RPMI8226 (cell line): ENCODE measurements at regions not wholly inside any gene's neighbourhood (a gene's known extent, or its start where the extent isn't known, plus 50 kb on each side); places are given as distances from the start of the nearest gene placed in this dataset.
"Not testable (repeated sequence)": the region's sequence is repeated elsewhere in the genome, so short reads cannot be mapped to it uniquely, and the experiment has no call there.

ENCODE experiments used
- DNase-seq: peaks from one replicate; pipeline ENCODE4 v3.0.0-alpha.2; 2015

GRCh38 chr17:73899839-73900238, 255.6 kb upstream of the SDK2 start:
- DNase-seq = no peak

GRCh38 chr17:73900516-73900915, 256.3 kb upstream of the SDK2 start:
- DNase-seq = no peak

GRCh38 chr17:73901249-73901648, 257.0 kb upstream of the SDK2 start:
- no peak for DNase-seq

- DNase-seq = peak; percentile 62
These were observed 257.6 kb upstream of the SDK2 start for GRCh38 chr17:73901661-73902415.

GRCh38 chr17:73902416-73903181, 258.4 kb upstream of the SDK2 start:
- peak; percentile 70 for DNase-seq

- DNase-seq = no peak
These were observed 262.9 kb upstream of the SDK2 start for GRCh38 chr17:73906896-73907870.

GRCh38 chr17:73909186-73909585, 264.9 kb upstream of the SDK2 start:
- no peak for DNase-seq

- no peak for DNase-seq
These were observed 266.0 kb upstream of the SDK2 start for GRCh38 chr17:73910206-73910605.

GRCh38 chr17:73910821-73911515, 266.7 kb upstream of the SDK2 start:
- DNase-seq = no peak

GRCh38 chr17:73911726-73912372, 267.6 kb upstream of the SDK2 start:
- DNase-seq = no peak

GRCh38 chr17:73912373-73912746, 268.1 kb upstream of the SDK2 start:
- DNase-seq = no peak

GRCh38 chr17:73914536-73915274, 270.5 kb upstream of the SDK2 start:
- no peak for DNase-seq

- DNase-seq = not testable (repeated sequence)
These were observed 274.8 kb upstream of the SDK2 start for GRCh38 chr17:73919033-73919432.

- no peak for DNase-seq
These were observed 277.1 kb upstream of the SDK2 start for GRCh38 chr17:73921306-73921705.

- no peak for DNase-seq
These were observed 279.2 kb upstream of the RPL38 start for GRCh38 chr17:73924114-73924908.

GRCh38 chr17:73924909-73925186, 278.6 kb upstream of the RPL38 start:
- DNase-seq = no peak

GRCh38 chr17:73929860-73930430, 273.5 kb upstream of the RPL38 start:
- no peak for DNase-seq

- no peak for DNase-seq
These were observed 271.2 kb upstream of the RPL38 start for GRCh38 chr17:73932216-73932749.

- no peak for DNase-seq
These were observed 270.2 kb upstream of the RPL38 start for GRCh38 chr17:73933164-73933766.

GRCh38 chr17:73933871-73934270, 269.6 kb upstream of the RPL38 start:
- no peak for DNase-seq
